GM21367 (cell line): ENCODE measurements at regions not wholly inside any gene's neighbourhood (a gene's known extent, or its start where the extent isn't known, plus 50 kb on each side); places are given as distances from the start of the nearest gene placed in this dataset.
"Not testable (repeated sequence)": the region's sequence is repeated elsewhere in the genome, so short reads cannot be mapped to it uniquely, and the experiment has no call there.

Experiments
- ATAC-seq: cut with Tn5 transposase; IDR thresholded peaks from one replicate; pipeline ENCODE4 v1.9.1; 2021; ENCODE audit not compliant: unreplicated experiment

DNA sequence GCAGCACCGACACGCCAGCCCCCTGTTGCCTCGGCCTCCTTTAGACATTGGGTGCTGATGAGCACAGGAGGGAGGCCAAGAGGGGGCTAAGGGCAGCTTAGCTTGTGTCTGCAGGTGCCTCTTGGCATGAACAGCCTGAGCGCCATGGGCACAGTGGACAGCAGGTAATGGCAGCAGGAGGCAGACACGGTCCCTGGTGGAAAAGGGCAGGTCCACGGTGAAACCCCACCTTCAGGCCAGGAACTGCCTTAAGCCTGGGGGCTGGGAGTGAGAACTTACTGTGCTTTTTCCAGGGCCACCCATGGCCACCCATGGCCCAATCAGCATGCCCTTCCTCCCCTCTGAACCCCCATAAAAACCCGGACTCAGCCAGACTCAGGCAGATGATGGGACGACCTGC, 633.4 kb upstream of the TMEFF2 start:
- ATAC-seq = no peak

DNA sequence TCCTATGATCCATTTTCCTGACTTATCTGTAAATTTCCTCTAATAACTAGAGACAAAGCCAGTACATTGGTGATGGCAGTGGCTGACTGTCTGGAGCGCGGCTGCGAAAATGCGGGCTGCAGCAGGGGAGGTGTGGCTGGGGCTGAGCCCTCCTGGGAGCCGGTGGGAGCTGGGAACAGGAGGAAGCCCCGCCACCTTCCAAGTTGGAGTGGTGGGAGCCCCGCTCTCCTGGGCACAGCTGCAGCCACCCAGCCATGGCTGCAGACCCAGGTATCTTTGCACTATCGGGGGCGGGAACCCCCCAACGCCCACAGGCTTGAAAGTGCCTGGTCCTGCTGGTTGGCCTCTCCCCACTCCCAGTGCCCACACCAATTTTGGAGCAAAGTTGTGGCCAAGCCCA, 633.0 kb upstream of the TMEFF2 start:
- no peak for ATAC-seq

DNA sequence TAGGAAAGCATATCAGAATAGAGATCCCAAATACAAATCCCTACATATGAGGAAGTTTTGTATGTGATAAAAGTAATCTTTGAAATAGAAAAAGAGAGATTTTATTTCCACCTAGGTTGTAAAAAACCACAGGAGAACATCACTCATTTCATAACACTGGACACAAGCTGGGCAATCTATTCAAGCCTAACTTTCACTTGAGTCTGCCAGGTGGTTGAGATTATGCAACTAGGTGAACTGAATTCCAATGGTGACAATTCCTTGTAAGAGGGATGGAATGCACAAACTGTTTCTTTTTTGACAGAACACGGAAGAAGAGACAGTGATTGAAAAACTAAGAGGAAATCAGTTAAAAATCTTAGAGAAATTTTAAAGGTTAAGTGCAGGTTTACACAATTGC, 619.6 kb upstream of the TMEFF2 start:
- ATAC-seq = no peak

DNA sequence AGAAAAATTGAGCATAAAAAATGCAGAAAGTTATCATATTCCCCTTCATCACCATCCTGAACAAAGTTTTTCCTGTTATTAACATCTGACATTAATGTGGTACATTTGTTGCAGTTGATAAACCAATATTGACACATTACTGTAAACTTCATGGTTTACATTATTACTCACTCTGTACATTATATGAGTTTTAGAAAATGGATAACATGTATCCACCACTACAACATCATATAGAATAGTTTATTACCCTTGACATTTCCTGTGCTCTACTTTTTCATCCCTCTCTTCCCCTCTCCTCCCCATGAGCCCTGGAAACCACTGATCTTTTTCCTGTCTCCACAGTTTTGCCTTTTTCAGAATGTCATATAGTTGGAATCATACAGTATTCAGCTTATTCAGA, 618.6 kb upstream of the TMEFF2 start:
- ATAC-seq = no peak

DNA sequence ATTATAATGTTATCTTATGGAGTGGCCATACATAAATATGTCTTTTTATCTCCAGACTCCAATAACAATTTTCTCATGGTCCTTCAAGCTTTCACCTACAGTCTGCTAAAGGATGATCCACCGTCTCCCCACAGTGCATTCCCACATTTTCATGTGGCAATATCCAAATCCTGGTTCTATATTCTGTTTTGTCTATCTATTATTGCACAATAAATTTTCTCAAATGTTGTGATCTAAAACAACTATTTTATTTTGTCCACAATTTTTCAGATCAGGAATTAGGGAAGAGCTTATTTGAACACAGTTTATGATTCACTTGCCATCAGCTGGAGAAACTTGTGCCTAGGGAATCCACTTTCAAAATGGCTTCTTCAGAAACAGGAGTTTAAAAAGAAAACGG, 614.4 kb upstream of the TMEFF2 start:
- ATAC-seq = no peak

DNA sequence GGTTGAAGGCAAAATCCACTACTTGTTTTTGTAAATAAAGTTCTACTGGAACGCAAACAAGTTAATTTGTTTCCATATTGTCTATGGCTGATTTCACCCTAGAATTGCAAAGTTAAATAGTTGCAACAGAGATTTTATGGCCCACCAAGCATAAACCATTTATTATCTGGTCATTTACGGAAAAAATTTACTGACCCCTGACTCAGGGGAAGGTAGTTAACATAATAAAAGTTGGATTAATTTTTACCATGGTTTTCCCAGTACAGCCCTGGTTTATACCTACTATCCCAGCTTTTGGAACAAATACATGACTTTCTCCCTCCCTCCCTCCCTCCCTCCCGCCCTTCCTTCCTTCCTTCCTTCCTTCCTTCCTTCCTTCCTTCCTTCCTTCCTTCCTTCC, 588.9 kb upstream of the TMEFF2 start:
- no peak for ATAC-seq

DNA sequence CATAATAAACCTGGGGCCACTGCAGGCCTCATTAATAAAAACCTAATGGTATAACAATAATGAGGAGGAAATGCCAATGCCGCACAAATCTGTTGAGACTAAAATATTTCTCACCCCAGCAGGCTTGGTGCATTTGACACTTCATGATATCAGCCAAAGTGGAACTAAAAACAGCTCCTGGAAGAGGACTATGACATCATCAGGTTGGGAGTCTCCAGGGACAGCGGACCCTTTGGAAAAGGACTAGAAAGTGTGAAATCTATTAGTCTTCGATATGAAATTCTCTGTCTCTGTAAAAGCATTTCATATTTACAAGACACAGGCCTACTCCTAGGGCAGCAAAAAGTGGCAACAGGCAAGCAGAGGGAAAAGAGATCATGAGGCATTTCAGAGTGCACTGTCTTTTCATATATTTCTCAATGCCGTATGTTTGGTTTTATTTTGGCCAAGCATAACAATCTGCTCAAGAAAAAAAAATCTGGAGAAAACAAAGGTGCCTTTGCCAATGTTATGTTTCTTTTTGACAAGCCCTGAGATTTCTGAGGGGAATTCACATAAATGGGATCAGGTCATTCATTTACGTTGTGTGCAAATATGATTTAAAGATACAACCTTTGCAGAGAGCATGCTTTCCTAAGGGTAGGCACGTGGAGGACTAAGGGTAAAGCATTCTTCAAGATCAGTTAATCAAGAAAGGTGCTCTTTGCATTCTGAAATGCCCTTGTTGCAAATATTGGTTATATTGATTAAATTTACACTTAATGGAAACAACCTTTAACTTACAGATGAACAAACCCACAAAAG, 580.9 kb upstream of the TMEFF2 start:
- ATAC-seq = no peak

DNA sequence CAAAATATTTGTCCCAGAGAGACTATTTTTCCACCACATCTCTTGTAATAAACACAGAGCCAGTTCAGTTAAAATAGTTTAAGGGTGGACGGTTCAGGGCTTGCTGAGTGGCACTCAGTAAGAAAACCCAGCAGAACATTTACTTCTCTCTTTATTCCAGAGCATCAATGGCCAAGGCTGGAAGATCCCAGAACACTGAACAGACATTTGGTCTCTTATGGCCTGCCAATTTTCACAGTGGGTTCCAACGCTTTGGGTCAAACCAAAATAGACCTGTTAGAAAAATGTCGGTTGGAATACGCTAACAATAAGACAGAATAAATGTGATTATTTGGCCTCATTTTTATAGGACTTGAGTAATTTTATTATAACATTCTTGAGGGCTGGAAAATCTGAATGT, 580.3 kb upstream of the TMEFF2 start:
- no peak for ATAC-seq

DNA sequence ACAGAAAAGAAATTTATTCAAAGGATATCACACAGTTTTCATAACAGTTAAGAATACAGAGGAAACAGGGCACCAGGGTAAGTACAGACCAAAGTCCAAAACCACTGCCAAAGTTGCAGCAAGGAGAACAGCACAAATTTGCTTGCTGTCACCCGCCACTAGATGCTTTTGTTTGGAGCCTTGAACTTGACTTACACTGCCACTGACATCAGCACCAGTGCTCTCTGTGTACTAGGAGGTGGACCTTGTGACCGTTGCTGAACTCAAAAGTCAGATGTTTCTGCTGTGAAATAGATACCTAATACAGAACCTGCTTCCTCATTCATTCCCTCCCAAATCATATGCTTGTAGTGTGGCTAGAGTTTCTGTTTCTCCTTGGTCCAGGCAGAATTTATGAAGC, 578.3 kb upstream of the TMEFF2 start:
- no peak for ATAC-seq

DNA sequence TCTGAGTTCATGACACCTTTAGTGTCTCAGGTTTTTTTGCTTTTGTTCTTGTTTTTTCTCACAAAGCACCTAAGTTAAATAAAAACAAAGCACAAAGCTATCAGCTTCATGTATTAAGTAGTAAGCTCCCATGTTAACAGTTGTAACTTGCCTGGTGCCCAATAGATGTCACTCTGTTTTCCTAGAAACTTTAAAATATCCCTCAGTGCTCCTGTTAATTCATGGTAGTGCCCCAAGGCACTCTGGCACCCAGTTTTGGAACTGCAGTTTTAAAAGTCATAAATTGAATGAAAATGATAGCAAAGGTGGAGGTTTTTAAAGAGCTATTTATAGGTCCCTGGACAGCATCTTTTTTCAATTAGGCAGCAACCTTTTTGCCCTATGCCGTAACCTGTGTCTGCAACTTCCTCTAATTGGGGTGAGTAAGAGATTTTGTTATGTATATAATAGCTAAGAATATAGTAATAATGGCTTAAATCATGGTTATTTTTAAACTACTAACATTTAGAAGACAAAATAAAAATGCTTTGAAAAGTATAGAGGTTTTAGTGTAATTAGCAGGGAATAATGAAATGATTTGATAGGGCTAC, 555.0 kb upstream of the TMEFF2 start:
- no peak for ATAC-seq

DNA sequence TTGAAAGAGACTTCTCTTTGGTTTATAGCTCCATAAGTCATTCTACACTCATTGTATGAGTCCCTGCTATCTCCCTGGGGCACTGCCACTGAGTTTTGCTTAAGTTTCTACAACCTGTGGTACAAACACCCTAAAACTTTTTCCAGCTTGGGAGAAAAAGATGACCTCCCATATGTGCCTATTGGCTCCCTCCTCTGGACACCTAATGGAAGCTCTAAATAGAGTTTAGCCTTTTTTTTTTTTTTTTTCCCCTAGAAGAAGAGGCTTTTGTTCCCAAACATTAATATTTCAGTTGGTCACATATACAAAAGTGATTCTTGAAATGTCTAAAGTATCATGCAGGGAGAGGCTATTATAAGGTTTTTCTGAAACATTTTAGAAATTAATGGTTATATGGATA, 547.2 kb upstream of the TMEFF2 start:
- ATAC-seq = no peak

DNA sequence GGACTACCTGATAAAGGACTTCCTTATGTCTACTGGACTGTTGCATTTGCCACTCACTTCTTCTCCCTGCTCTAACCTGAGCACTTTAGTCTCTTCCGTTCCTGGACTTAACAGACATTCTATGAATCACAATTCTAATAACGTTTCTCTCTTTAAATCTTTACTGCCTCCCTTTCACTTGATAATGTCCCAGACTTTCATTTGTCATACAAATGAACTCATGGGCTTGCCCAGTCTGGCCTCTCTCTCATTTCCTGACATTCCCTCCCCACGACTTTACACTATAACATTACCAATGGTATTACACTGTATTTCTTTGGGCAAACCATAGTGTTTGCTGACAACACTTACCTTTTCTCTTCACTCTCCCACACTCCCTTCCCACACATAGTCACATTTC, 540.7 kb upstream of the TMEFF2 start:
- no peak for ATAC-seq

DNA sequence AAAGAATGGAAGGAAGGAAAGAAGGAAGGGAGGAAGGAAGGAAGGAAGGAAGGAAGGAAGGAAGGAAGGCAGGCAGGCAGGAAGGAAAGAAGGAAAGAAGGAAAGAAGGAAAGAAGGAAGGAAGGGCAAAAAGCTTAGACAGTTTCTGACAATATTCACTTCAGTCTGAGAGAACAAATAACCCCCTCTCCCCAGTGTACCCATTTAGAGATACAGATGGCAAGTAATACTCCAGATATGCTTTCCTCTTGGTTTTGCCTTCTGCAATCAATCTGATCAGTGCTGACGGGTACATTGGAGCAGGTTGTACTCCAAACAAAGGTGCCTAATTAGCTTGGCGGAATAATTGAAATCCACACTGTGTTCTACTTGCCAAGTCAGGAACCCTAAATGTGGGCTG, 534.6 kb upstream of the TMEFF2 start:
- ATAC-seq = no peak

DNA sequence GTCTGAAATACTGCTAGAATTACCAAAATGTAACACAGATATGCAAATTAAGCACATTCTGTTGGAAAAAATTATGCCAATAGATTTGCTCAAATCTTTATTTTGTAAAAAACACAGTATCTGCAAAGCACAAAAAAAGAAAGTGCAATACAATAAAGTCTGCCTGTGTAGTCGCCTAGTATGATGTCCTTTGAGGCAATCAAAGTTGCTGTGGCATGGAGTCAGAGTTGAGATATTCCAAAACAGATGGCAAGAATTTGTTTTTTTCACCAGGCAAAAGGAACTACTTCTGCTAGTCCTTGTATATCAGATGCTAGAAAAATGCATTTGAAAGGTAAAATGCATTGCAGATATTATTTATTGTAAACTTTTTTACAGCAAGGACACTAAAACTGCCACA, 531.3 kb upstream of the TMEFF2 start:
- no peak for ATAC-seq

DNA sequence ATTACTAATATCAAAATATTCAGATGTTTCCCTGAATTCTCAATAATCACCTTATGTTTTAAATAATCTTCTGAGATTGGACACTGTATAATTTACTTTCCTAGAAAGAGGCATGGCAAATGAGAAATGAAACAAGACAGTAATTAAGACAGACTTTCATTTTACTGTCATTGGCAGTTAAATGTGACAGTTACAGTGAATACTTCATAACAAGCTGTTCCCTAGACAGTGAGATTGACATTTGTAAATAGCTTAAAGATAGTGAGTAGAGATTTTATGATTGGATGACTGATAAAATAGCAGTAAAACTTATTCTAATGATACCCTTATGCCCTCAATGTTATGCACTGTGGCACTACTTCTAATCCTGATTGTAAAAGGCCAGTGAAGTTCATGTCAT, 524.9 kb upstream of the TMEFF2 start:
- no peak for ATAC-seq

DNA sequence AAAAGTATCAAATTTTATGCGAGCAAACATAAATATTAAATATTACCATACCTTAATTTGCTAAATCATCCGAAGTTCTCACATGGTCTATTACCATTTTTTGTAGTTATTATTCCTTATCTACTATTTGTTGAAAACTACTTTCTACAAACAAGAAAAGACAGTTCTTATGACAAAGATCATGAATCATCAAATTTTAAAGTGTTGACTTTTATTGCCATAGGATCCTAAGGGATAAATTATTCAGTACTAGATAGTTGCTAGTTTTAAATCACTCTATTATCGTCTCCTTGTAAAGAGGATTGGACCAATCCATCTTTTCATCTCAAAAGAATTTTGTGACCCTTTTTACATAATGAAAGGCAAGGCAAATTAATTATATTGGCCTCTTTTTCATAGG, 523.6 kb upstream of the TMEFF2 start:
- ATAC-seq = no peak

DNA sequence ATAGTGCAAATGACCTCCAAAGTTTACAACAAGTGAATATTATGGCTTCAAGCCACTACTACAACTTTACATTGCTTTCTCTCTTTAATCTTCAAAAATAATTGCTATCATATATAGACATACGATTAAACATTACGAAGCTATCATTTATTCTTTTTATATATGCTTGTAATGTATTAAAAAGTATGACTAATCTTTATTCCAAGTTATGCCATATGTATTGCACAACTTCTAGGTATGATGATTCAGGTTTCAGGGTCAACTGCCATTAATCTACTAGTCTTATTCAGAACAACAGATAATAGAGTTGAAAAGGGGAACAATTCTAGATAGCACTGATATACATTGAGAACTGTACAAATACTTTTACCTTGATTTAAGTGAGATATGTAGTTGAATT, 506.2 kb upstream of the TMEFF2 start:
- ATAC-seq = no peak

DNA sequence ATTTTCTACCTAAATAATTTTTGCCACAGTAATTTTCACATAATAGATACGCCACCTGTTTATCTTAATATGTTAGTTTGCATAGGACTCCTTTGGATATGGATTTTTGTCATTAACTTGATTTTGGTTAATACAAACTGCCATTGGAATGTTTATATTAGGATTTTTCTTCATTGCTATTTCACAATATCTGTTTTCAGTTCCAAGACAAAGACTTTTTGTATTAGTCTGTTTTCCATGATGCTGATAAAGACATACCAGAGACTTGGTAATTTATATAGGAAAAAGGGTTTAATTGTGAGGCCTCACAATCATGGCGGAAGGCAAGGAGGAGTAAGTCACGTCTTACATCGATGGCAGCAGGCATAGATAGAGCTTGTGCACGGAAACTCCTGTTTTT, 503.1 kb upstream of the TMEFF2 start:
- ATAC-seq = no peak

DNA sequence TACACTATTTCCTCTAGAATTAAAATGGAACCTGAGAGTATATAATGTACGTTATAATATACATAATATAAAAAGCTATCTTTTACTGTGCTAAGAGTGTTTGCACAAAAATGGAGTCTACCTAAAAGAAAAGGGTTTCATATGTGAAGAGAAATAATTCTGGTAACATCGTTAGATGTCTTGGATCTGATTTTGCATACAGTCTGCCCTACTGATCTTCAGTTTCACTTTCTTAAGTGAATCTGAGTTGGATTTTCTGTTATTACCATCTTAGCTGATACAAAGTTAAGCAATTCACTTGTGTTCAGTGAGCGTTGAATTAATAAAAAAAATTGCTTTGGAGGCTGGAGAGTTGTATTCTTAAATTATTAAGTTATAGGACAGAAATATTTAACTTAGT, 502.1 kb upstream of the TMEFF2 start:
- no peak for ATAC-seq

DNA sequence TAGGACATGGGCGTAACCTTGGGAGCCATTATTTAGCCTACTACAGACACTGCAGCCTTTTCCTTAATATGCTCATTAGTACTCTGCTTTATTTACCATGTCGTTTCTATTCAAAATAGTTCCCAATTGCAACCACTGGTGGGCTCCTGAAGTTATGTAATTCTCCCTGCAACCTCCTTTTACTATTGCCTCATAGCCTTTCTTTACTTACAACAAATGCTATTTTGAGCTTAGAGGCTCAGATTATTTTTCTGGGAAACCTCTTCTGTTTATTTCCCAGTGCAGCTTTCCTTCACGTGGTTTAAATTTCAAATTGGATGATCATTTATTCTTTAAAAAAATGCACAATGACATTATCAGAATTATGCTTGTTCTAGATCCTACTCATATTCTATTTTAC, 492.3 kb upstream of the TMEFF2 start:
- ATAC-seq = no peak

DNA sequence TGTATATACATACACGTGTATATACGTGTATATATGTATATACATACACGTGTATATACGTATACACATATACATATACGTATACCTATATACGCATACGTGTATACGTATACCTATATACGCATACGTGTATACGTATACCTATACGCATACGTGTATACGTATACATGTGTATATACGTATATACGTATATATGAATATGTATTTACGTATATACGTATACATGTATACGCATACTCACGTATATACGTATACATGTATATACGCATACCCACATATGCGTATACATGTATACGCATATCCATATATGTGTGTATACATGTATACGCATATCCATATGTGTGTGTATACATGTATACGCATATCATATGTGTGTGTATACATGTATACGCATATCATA, 487.8 kb upstream of the TMEFF2 start:
- ATAC-seq = not testable (repeated sequence)

DNA sequence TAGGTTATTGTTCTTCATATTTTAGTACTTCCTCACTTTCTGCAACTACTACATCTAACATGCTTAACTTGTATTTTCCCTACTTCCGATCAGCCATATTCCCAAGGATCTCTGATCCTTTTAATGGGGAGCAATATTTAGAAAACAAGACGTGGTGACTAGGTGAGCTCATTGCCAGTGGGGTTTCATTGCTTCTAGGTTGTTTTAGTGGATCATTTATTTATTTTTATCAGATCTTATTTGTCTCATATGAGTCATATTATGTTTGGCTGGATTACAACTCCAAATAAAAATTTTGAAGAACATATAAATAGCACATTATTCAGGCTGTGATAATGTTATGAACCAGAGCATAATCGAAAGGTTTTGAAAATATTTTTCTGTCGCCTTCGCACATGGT, 480.9 kb upstream of the TMEFF2 start:
- no peak for ATAC-seq

DNA sequence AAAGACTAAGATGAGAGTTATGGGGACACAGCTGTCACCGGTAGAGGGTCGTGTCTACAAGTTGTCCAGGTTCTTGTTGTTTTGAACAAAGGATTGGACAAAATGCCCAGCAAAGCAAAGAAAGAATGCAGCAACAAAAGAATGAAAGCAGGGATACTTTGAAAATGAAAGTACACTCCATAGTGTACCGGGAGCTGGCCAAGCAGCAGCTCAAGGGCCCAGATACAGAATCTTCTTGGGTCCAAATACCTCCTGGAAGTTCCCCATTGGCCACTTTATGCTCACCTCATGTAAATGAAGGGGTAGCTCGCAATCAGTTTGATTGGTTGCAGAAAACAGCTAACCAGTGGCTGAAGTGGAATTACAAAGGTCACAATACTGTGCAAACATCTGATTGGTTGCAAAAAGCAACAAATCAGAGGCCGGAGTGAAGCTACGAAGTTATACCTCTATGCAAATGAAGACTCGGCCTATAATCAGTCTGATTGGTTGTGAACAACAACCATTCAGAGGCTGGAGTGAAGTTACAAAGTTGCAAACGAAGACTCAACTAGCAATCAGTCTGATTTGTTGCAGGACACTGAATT, 474.9 kb upstream of the TMEFF2 start:
- ATAC-seq = no peak
